Forelimb muscle (tissue), 1 donor: ENCODE measurements at regions not wholly inside any gene's neighbourhood (a gene's known extent, or its start where the extent isn't known, plus 50 kb on each side); places are given as distances from the start of the nearest gene placed in this dataset.
"Not testable (repeated sequence)": the region's sequence is repeated elsewhere in the genome, so short reads cannot be mapped to it uniquely, and the experiment has no call there.

Source experiments
- DNase-seq: peaks from one replicate; pipeline ENCODE4 v3.0.0-alpha.2; 2013; ENCODE audit warnings: low read depth

- DNase-seq = no peak
Measured at GRCh38 chr4:34964613-34965012, 1279.7 kb downstream of the ARAP2 start.

GRCh38 chr4:34972189-34972588 is 1272.1 kb downstream of the ARAP2 start:
- no peak for DNase-seq

GRCh38 chr4:34973650-34974312 is 1270.5 kb downstream of the ARAP2 start:
- no peak for DNase-seq

- no peak for DNase-seq
Measured at GRCh38 chr4:34974313-34974680, 1270.0 kb downstream of the ARAP2 start.

- not testable (repeated sequence) for DNase-seq
Measured at GRCh38 chr4:35021222-35021621, 1223.1 kb downstream of the ARAP2 start.

GRCh38 chr4:35025152-35025834 is 1219.0 kb downstream of the ARAP2 start:
- no peak for DNase-seq

- DNase-seq = no peak
Measured at GRCh38 chr4:35038079-35038805, 1206.1 kb downstream of the ARAP2 start.

GRCh38 chr4:35038845-35039244 is 1205.5 kb downstream of the ARAP2 start:
- DNase-seq = no peak

- no peak for DNase-seq
Measured at GRCh38 chr4:35052546-35052945, 1191.8 kb downstream of the ARAP2 start.

GRCh38 chr4:35063031-35063570 is 1181.2 kb downstream of the ARAP2 start:
- no peak for DNase-seq

GRCh38 chr4:35066406-35066805 is 1177.9 kb downstream of the ARAP2 start:
- DNase-seq = no peak

GRCh38 chr4:35080799-35081198 is 1163.5 kb downstream of the ARAP2 start:
- DNase-seq = no peak

GRCh38 chr4:35087218-35087617 is 1157.1 kb downstream of the ARAP2 start:
- DNase-seq = no peak

GRCh38 chr4:35100932-35101331 is 1143.4 kb downstream of the ARAP2 start:
- DNase-seq = no peak

GRCh38 chr4:35102066-35102465 is 1142.2 kb downstream of the ARAP2 start:
- DNase-seq = no peak

- DNase-seq = no peak
Measured at GRCh38 chr4:35105486-35105885, 1138.8 kb downstream of the ARAP2 start.

GRCh38 chr4:35106091-35106734 is 1138.1 kb downstream of the ARAP2 start:
- DNase-seq = no peak

- no peak for DNase-seq
Measured at GRCh38 chr4:35124106-35124505, 1120.2 kb downstream of the ARAP2 start.

- no peak for DNase-seq
Measured at GRCh38 chr4:35125995-35126712, 1118.2 kb downstream of the ARAP2 start.

GRCh38 chr4:35138449-35138848 is 1105.9 kb downstream of the ARAP2 start:
- no peak for DNase-seq

GRCh38 chr4:35147761-35148160 is 1096.6 kb downstream of the ARAP2 start:
- DNase-seq = no peak
